MM.1S (cell line): ENCODE measurements at regions not wholly inside any gene's neighbourhood (a gene's known extent, or its start where the extent isn't known, plus 50 kb on each side); places are given as distances from the start of the nearest gene placed in this dataset.
"Not testable (repeated sequence)": the region's sequence is repeated elsewhere in the genome, so short reads cannot be mapped to it uniquely, and the experiment has no call there.

Experiments used
- DNase-seq: peaks from one replicate; pipeline ENCODE4 v3.0.0-alpha.2; 2015
- H2AFZ ChIP-seq: fragments of 300-600 bp; sonication (generic); 2 replicates; pipeline ENCODE4 v1.6.0; 2016; ENCODE audit warnings: antibody characterized with exemption, low read length
- H3F3A ChIP-seq: fragments of 300-600 bp; sonication (generic); 2 replicates; pipeline ENCODE4 v1.6.1; 2016; ENCODE audit warnings: mild to moderate bottlenecking, antibody characterized with exemption, low read length, moderate library complexity, mixed read lengths; ENCODE audit not compliant: insufficient read depth
- H3K27ac ChIP-seq: fragments of 300-600 bp; sonication (generic); 2 replicates; pipeline ENCODE4 v1.5.1; 2016; ENCODE audit warnings: mild to moderate bottlenecking, low read length
- H3K27me3 ChIP-seq: fragments of 300-600 bp; sonication (generic); replicated peaks from 2 replicates; pipeline ENCODE4 v1.6.0; 2016; ENCODE audit warnings: low read length; ENCODE audit not compliant: insufficient read depth
- H3K36me3 ChIP-seq: fragments of 300-600 bp; sonication (generic); replicated peaks from 2 replicates; pipeline ENCODE4 v1.6.1; 2016; ENCODE audit warnings: mild to moderate bottlenecking, low read length, mixed read lengths; ENCODE audit not compliant: insufficient read depth
- H3K4me1 ChIP-seq: fragments of 300-600 bp; sonication (generic); 2 replicates; pipeline ENCODE4 v1.6.1; 2016; ENCODE audit warnings: low read length, mixed read lengths
- H3K4me2 ChIP-seq: fragments of 300-600 bp; sonication (generic); 2 replicates; pipeline ENCODE4 v1.6.0; 2016; ENCODE audit warnings: low read depth, low read length
- H3K4me3 ChIP-seq: fragments of 300-600 bp; sonication (generic); 2 replicates; pipeline ENCODE4 v1.5.1; 2016; ENCODE audit warnings: low read length, mixed read lengths
- H3K79me2 ChIP-seq: fragments of 300-600 bp; sonication (generic); 2 replicates; pipeline ENCODE4 v1.6.1; 2016; ENCODE audit warnings: mixed run types, low read length, mixed read lengths
- H3K9ac ChIP-seq: fragments of 300-600 bp; sonication (generic); 2 replicates; pipeline ENCODE4 v1.6.1; 2016; ENCODE audit warnings: low read length, mixed read lengths
- H3K9me2 ChIP-seq: fragments of 300-600 bp; sonication (generic); replicated peaks from 2 replicates; pipeline ENCODE4 v1.6.1; 2016; ENCODE audit warnings: mild to moderate bottlenecking, low read length, mixed read lengths; ENCODE audit not compliant: insufficient read depth
- H3K9me3 ChIP-seq: fragments of 300-600 bp; sonication (generic); replicated peaks from 2 replicates; pipeline ENCODE4 v1.6.1; 2016; ENCODE audit warnings: mild to moderate bottlenecking, low read length, mixed read lengths; ENCODE audit not compliant: insufficient read depth
- H4K20me1 ChIP-seq: fragments of 300-600 bp; sonication (generic); 2 replicates; pipeline ENCODE4 v1.6.1; 2016; ENCODE audit warnings: mild to moderate bottlenecking, low read length, moderate library complexity, mixed read lengths; ENCODE audit not compliant: insufficient read depth
- CTCF ChIP-seq: fragments of 300-600 bp; sonication (generic); IDR thresholded peaks from 2 replicates; pipeline ENCODE4 v1.5.1; 2016; ENCODE audit warnings: antibody characterized with exemption, low read length, mixed read lengths
- EZH2 ChIP-seq: fragments of 300-600 bp; sonication (generic); optimal IDR thresholded peaks from 2 replicates; pipeline ENCODE3; 2017; ENCODE audit warnings: low read depth, mild to moderate bottlenecking, antibody characterized with exemption, low read length, mixed read lengths
- EZH2phosphoT487 ChIP-seq: fragments of 300-600 bp; sonication (generic); IDR thresholded peaks from 2 replicates; pipeline ENCODE4 v1.6.1; 2018; ENCODE audit warnings: antibody characterized with exemption, low read length

- Histone ChIP-seq H3K9me3 (no peaks in the 10 kb centered on the region), H3K27me3 (no peaks in the 10 kb centered on the region), H3F3A (no peaks in the 10 kb centered on the region), H4K20me1 (no peaks in the 10 kb centered on the region), H3K4me1 (no peaks in the 10 kb centered on the region), H3K27ac (no peak overlapping the region), H2AFZ (no peak overlapping the region), H3K4me2 (no peak overlapping the region), H3K79me2 (no peaks in the 10 kb centered on the region), H3K4me3 (no peak overlapping the region), H3K9me2 (no peaks in the 10 kb centered on the region), H3K36me3 (no peaks in the 10 kb centered on the region), H3K9ac (no peak overlapping the region)
- no peak for DNase-seq
- TF ChIP-seq CTCF (no peak), EZH2phosphoT487 (no peak), EZH2 (no peak)
These were observed 1061.5 kb downstream of the TDRD15 start for GRCh38 chr2:22185251-22185650.

- H3K27me3 ChIP-seq, H3K4me3 ChIP-seq, H3K4me1 ChIP-seq, DNase-seq, H3K27ac ChIP-seq, H3K9me3 ChIP-seq, H3K9me2 ChIP-seq, H3F3A ChIP-seq, H4K20me1 ChIP-seq, H3K4me2 ChIP-seq, H3K36me3 ChIP-seq, H2AFZ ChIP-seq, H3K9ac ChIP-seq, H3K79me2 ChIP-seq: not testable (repeated sequence)
These were observed 1062.6 kb downstream of the TDRD15 start for GRCh38 chr2:22186261-22186828.

GRCh38 chr2:22189893-22190480 lies 1066.2 kb downstream of the TDRD15 start:
- Histone ChIP-seq H3K27me3 (no peaks in the 10 kb centered on the region), H3K4me3 (no peak overlapping the region), H3K9ac (no peak overlapping the region), H4K20me1 (no peaks in the 10 kb centered on the region), H3F3A (no peaks in the 10 kb centered on the region), H3K36me3 (no peaks in the 10 kb centered on the region), H3K9me2 (no peaks in the 10 kb centered on the region; the same call in 1 of the 2 replicates), H3K27ac (no peak overlapping the region), H3K4me2 (no peak overlapping the region), H3K79me2 (no peaks in the 10 kb centered on the region), H2AFZ (no peak overlapping the region), H3K9me3 (no peaks in the 10 kb centered on the region), H3K4me1 (no peaks in the 10 kb centered on the region)
- DNase-seq, result no peak
- TF ChIP-seq CTCF (no peak), EZH2 (no peak), EZH2phosphoT487 (no peak)

DNA sequence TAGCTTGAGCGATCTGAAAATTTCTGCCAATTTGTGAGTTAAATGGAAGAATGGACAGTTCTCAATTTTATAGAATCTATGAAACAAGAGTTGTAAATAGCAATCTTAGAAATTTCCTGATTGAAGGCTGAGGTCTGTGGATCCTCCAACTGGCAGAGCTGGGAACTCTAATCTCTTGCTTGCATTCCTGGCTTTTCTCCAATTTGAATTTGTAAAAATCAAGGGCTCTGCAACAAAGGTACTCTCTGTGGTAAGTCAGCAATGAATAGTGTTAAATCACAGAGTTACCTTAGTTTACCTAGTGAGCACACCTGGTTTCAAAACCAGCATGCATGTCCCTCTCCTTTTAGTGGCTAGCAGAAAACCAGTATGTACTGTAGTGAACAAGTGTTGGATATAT lies 1070.5 kb downstream of the TDRD15 start:
- Histone ChIP-seq H3K36me3 (no peaks in the 10 kb centered on the region), H4K20me1 (no peaks in the 10 kb centered on the region), H3F3A (no peaks in the 10 kb centered on the region), H3K9ac (no peak overlapping the region), H2AFZ (no peak overlapping the region), H3K9me3 (no peaks in the 10 kb centered on the region), H3K79me2 (no peaks in the 10 kb centered on the region), H3K4me2 (no peak overlapping the region), H3K27ac (no peak overlapping the region), H3K4me1 (no peaks in the 10 kb centered on the region), H3K4me3 (no peak overlapping the region), H3K9me2 (no peaks in the 10 kb centered on the region; the same call in 1 of the 2 replicates), H3K27me3 (no peaks in the 10 kb centered on the region)
- DNase-seq, result no peak
- TF ChIP-seq EZH2phosphoT487 (no peak), CTCF (no peak), EZH2 (no peak)
